WTC11 (cell line): ENCODE measurements at regions not wholly inside any gene's neighbourhood (a gene's known extent, or its start where the extent isn't known, plus 50 kb on each side); places are given as distances from the start of the nearest gene placed in this dataset.

Source experiments
- ATF1 ChIP-seq: sonication (generic); formaldehyde crosslinking; IDR thresholded peaks from 2 replicates; pipeline ENCODE4 v1.8.1; 2023; ENCODE audit warnings: mild to moderate bottlenecking, moderate library complexity, missing genetic modification reagents
- ESRRA ChIP-seq: sonication (generic); formaldehyde crosslinking; IDR thresholded peaks from 2 replicates; pipeline ENCODE4 v1.8.1; 2022; ENCODE audit warnings: mild to moderate bottlenecking, missing genetic modification reagents, borderline replicate concordance
- TF ChIP-seq, protein P1 (sequence below): fragments of 200-600 bp; IDR thresholded peaks from 2 replicates; pipeline ENCODE4 v1.8.0; 2022; ENCODE audit warnings: antibody characterized with exemption
- TF ChIP-seq, protein P2 (sequence below): sonication (generic); formaldehyde crosslinking; conservative IDR thresholded peaks from 2 replicates; pipeline ENCODE4 v1.8.1; 2022; ENCODE audit warnings: mild to moderate bottlenecking, missing genetic modification reagents

DNA sequence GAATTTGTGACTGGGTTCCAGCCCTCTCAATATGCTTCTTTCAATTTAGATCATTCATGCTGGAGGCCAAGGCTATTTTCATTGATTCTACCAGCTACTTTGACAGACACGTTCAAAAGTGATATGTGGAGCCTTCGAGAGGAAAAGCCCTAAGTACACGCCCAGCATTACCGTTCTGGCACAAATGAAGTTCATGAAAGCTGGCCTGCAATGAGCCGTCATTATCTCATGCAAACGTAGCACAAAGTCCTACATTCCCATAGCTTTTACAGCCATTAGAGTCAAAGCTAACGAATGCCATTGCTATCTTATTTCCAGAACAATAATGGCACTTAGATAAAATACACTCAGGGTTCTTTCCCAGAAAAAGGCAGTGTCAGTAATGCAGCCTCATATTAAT is 1237.6 kb downstream of the EFNB2 start:
- TF ChIP-seq, protein P1, sequence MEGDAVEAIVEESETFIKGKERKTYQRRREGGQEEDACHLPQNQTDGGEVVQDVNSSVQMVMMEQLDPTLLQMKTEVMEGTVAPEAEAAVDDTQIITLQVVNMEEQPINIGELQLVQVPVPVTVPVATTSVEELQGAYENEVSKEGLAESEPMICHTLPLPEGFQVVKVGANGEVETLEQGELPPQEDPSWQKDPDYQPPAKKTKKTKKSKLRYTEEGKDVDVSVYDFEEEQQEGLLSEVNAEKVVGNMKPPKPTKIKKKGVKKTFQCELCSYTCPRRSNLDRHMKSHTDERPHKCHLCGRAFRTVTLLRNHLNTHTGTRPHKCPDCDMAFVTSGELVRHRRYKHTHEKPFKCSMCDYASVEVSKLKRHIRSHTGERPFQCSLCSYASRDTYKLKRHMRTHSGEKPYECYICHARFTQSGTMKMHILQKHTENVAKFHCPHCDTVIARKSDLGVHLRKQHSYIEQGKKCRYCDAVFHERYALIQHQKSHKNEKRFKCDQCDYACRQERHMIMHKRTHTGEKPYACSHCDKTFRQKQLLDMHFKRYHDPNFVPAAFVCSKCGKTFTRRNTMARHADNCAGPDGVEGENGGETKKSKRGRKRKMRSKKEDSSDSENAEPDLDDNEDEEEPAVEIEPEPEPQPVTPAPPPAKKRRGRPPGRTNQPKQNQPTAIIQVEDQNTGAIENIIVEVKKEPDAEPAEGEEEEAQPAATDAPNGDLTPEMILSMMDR, result no peak
- TF ChIP-seq ATF1 (no peak), ESRRA (CRISPR knock-in tag) (no peak)
- TF ChIP-seq, protein P2, sequence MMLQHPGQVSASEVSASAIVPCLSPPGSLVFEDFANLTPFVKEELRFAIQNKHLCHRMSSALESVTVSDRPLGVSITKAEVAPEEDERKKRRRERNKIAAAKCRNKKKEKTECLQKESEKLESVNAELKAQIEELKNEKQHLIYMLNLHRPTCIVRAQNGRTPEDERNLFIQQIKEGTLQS, result no peak
